ENCODE measurements at regions not wholly inside any gene's neighbourhood (a gene's known extent, or its start where the extent isn't known, plus 50 kb on each side); places are given as distances from the start of the nearest gene placed in this dataset.
A peak's percentile ranks its signal among the peaks of the same experiment; 100 is the strongest.
"Not testable (repeated sequence)": the region's sequence is repeated elsewhere in the genome, so short reads cannot be mapped to it uniquely, and the experiment has no call there.

- in situ Hi-C loops (cut with HindIII; ENCODE audit: low pct_unique_long_range_greater_than_20kb, low sequenced_read_pairs): no loop called here
- no peak for DNase-seq (ENCODE audit: low read depth, low spot score)
Observed at GRCh38 chr6:169092375-169092774, 161.3 kb downstream of the THBS2 start.

DNA sequence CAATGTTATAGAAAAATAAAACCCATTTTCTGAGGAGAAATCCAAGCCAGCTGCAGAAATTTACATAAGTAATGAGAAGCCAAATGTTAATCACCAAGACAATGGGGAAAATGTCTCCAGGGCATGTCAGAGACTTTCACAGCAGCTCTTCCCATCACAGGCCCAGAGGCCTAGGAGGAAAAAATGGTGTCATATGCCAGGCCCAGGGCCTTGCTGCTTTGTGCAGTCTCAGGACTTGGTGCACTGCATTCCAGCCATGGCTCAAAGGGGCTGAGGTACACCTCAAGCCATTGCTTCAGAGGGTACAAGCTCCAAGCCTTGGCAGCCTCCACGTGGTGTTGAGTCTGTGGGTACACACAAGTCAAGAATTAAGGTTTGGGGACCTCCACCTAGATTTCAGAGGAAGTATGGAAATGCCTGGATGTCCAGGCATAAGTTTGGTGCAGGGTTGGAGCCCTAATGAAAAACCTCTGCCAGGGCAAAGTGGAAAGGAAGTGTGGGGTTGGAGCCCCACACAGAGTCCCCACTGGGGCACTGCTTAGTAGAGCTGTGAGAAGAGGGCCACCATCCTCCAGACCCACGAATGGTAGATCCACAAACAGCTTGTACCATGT is 163.0 kb downstream of the THBS2 start:
- DNase-seq (ENCODE audit: low read depth, low spot score); in situ Hi-C loops (cut with HindIII; ENCODE audit: low pct_unique_long_range_greater_than_20kb, low sequenced_read_pairs): not testable (repeated sequence)

- DNase-seq (ENCODE audit: low read depth, low spot score): no peak
- in situ Hi-C loops (cut with HindIII; ENCODE audit: low pct_unique_long_range_greater_than_20kb, low sequenced_read_pairs): no loop called here
Observed at GRCh38 chr6:169088762-169089161, 164.9 kb downstream of the THBS2 start.

DNA sequence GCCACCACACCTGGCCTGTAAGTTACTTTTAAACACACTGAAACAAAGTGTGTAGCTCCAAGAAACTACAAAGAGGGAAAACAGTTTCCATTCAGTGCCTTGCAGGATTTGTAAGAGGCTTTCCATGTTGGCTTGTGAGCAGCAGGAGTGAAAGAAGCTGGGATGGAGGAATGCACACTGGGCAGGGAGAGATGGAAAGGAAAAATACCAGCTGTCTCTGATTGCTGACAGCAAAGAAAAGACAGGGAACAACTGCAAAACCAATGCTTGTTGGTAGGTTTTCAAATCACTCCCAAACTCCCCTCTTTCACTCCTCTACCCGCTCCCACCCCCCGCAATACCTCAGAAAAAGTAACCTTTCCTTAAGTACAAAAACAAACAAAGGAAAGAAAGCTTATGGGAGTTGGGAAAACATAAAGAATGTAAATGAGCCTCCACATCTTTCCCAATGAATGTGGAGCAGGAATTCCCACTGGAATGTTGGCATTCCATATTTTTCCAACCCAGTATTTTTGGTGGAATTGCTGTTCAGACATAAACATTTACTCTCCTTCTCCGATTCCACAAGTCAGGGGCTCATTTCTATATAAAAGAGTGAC is 166.1 kb downstream of the THBS2 start:
- DNase-seq (ENCODE audit: low read depth, low spot score): no peak
- in situ Hi-C loops (cut with HindIII; ENCODE audit: low pct_unique_long_range_greater_than_20kb, low sequenced_read_pairs): no loop called here

DNA sequence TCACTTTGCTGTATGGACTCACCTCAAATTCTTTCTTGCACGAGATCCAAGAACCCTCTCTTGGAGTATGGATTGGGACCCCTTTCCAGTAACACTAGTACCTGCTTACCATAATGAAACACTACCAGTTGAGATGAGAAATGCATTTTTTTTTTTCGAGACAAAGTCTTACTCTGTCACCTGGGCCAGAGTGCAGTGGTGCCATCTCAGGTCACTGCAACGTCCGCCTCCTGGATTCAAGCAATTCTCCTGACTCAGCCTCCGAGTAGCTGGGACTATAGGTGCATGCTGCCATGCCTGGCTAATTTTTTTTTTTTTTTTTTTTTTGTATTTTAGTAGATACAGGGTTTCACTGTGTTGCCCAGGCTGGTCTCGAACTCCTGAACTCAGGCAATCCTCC is 167.0 kb downstream of the THBS2 start:
- in situ Hi-C loops (cut with HindIII; ENCODE audit: low pct_unique_long_range_greater_than_20kb, low sequenced_read_pairs): not testable (repeated sequence)

GRCh38 chr6:169086020-169086419 is 167.6 kb downstream of the THBS2 start:
- no peak for DNase-seq (ENCODE audit: low read depth, low spot score)
- in situ Hi-C loops (cut with HindIII; ENCODE audit: low pct_unique_long_range_greater_than_20kb, low sequenced_read_pairs): no loop called here

More for the DNA sequence above, 167.0 kb downstream of the THBS2 start:
- not testable (repeated sequence) for DNase-seq (ENCODE audit: low read depth, low spot score)

GRCh38 chr6:169085466-169085865 is 168.2 kb downstream of the THBS2 start:
- in situ Hi-C loops (cut with HindIII; ENCODE audit: low pct_unique_long_range_greater_than_20kb, low sequenced_read_pairs): no loop called here
- DNase-seq (ENCODE audit: low read depth, low spot score): no peak

DNA sequence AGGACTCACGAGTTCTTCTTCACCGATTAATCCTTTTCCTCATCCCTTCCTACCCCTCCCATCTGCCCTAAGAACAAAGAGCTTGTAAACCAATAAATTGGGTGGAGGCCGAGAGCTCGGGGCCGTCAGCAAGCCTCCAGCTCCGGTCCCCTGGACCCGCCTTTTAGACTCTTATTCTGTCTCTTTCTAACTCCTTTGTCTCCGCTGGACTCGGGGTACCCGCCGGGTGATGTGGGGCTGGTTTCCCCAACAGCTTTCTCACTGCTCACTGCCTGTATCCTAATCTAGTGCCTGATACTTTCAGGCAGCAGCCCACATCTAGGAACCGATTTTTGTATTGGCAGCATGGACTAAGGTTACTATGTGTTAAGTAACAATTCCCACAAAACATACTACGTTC is 169.1 kb downstream of the THBS2 start:
- in situ Hi-C loops (cut with HindIII; ENCODE audit: low pct_unique_long_range_greater_than_20kb, low sequenced_read_pairs): not testable (repeated sequence)

DNA sequence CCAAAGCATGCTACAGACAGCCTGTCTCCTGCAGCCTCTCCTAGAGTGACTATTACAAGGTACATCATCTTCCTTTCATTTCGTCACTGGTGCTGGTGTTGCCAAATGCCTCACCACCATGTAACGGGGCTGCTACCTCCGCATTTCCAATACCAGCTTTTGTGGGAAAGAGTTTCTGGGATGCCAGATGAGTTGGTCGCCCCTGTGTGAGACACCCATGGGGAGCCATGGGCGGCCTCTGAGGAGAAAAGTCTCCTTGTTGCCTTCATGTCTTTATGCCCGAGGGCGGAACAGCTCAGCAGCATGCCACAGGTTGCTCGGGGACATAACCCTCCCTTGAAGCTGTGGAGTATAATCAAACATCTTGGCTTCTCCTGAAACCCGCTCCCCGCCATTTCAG is 169.6 kb downstream of the THBS2 start:
- DNase-seq (ENCODE audit: low read depth, low spot score): no peak
- in situ Hi-C loops (cut with HindIII; ENCODE audit: low pct_unique_long_range_greater_than_20kb, low sequenced_read_pairs): no loop called here

More for the DNA sequence above, 169.1 kb downstream of the THBS2 start:
- not testable (repeated sequence) for DNase-seq (ENCODE audit: low read depth, low spot score)

GRCh38 chr6:169083508-169083874 is 170.2 kb downstream of the THBS2 start:
- in situ Hi-C loops (cut with HindIII; ENCODE audit: low pct_unique_long_range_greater_than_20kb, low sequenced_read_pairs): no loop called here
- DNase-seq (ENCODE audit: low read depth, low spot score): no peak

DNA sequence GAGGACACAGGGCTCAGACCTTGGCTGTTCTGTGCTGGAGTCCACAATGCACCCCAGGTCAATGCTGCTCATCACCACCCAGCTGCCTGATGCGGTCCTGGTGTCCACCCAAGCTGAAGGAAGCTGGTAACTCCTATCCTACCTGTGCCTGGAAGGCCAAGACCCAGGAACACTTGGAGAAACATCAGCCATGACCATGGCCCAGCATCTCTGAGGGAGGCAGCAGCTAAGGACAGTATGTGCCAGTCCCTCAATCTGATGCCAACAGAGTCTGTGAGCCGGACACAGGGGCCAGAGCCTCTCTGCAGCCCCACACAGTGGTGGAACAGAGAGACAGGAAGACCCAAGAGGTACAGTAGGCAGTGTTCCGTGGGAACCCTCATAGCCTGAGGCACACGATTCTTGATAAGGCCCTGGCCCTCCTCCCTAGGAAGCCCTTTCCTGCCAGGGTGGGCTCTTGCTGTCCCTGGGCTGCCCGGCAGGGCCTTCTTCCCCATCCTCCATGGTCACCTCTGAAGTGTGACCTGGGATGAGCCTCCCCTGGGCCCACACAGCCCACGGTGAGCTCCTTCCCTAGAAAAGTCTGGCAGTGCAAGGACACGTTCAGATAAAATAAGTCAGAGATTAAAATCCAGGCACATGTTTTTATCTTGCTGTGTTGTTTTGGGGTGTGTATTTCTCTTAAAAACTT is 170.7 kb downstream of the THBS2 start:
- in situ Hi-C loops (cut with HindIII; ENCODE audit: low pct_unique_long_range_greater_than_20kb, low sequenced_read_pairs): no loop called here
- DNase-seq (ENCODE audit: low read depth, low spot score): no peak

DNA sequence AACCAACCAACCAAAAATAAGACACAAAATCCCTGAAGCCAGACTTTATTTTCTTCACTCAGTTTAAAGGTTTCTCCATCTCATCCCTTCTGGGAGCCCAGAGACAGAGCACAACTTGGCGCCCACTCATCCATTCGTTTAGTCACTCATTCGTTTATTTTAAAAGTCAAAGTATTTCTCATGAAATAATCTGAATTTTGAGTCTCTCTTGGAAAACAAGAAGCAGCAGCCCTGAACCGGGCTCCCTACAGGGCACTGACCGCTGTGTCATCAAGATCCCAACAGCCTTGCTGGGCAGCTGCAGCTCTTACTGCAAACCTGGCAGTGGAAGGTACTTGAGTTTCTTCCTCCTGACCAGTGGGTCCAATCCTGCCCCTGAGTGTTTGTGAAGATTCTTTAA is 171.6 kb downstream of the THBS2 start:
- no peak for DNase-seq (ENCODE audit: low read depth, low spot score)
- in situ Hi-C loops (cut with HindIII; ENCODE audit: low pct_unique_long_range_greater_than_20kb, low sequenced_read_pairs): no loop called here

DNA sequence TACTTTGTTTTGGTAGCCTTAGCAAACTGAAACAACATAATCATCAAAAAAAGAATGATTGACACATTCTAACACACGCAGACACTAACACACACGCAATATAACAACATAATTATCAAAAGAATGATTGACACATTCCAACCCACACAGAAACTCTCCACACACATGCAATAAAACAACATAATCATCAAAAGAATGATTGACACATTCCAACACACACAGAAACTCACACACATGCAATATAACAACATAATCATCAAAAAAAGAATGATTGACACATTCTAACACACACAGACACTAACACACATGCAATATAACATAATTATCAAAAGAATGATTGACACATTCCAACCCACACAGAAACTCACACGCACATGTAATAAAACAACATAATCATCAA is 172.4 kb downstream of the THBS2 start:
- no peak for DNase-seq (ENCODE audit: low read depth, low spot score)
- in situ Hi-C loops (cut with HindIII; ENCODE audit: low pct_unique_long_range_greater_than_20kb, low sequenced_read_pairs): no loop called here

DNA sequence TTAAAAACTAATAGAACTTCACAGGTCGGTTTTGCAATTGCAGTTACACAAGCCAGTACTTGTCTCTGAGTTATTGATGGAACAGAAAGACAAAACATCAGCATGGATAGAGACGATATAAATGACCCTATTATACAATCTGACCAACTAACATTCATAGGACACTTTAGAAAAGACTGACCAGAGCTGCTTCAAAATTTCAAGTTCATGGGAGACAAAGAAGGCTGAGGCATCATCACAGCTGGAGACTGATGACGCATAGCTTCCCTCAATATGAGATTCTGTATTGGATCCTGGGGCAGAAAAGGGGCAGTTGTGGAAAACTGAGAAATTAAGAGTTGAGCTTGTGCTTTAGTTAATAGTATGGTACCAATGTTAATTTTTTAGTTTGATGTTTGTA is 174.0 kb downstream of the THBS2 start:
- in situ Hi-C loops (cut with HindIII; ENCODE audit: low pct_unique_long_range_greater_than_20kb, low sequenced_read_pairs): no loop called here
- DNase-seq (ENCODE audit: low read depth, low spot score): peak; percentile 62

- no peak for DNase-seq (ENCODE audit: low read depth, low spot score)
- in situ Hi-C loops (cut with HindIII; ENCODE audit: low pct_unique_long_range_greater_than_20kb, low sequenced_read_pairs): no loop called here
Observed at GRCh38 chr6:169078399-169079145, 175.1 kb downstream of the THBS2 start.

- in situ Hi-C loops (cut with HindIII; ENCODE audit: low pct_unique_long_range_greater_than_20kb, low sequenced_read_pairs): no loop called here
- no peak for DNase-seq (ENCODE audit: low read depth, low spot score)
Observed at GRCh38 chr6:169075915-169076654, 177.6 kb downstream of the THBS2 start.

DNA sequence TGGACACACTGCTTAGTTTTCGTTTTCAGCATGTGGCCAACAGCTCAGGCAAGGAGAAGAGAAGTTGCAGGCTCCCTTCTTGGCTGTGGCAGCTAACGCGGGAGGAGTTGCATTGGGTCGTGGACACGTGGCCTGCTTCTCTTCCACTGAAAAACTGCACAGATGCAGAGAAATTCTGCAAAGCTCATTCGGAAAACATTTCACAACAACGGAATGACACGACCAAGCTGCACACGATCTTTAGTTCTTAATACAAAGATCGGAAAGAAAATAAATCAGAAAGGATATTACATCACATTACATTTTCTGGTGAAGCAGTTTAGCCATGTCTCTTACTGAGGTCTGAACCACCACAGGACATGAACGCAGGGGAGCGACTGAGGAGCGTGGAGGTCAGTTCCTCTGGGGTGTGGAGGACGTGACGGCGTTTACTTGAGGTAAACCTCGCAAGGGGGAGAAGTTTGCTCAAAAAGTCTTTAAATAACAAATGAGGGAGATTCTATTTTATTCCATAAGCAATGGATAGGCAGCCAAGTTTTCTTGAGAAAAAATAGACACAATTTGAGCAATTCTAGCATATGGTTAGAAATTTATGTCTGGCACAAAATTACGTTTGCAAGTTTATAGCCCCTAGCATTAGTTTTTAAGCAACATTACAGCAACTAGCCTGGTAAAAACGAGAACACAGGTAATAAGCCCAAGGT is 178.3 kb downstream of the THBS2 start:
- DNase-seq (ENCODE audit: low read depth, low spot score): no peak

More for the DNA sequence above, 178.3 kb downstream of the THBS2 start:
- in situ Hi-C loops (cut with HindIII; ENCODE audit: low pct_unique_long_range_greater_than_20kb, low sequenced_read_pairs): no loop called here

All from SK-MEL-5 (cell line).